Endodermal cell (in vitro differentiated cells): ENCODE measurements at regions not wholly inside any gene's neighbourhood (a gene's known extent, or its start where the extent isn't known, plus 50 kb on each side); places are given as distances from the start of the nearest gene placed in this dataset.

Experiments used
- DNase-seq: peaks from one replicate; pipeline ENCODE4 v3.0.0-alpha.2; 2017
- H3K27ac ChIP-seq: 2 replicates; pipeline ENCODE4 v1.5.1; 2013; ENCODE audit warnings: mild to moderate bottlenecking, low read depth, low read length, moderate library complexity
- H3K27me3 ChIP-seq: 2 replicates; pipeline ENCODE4 v1.6.1; 2013; ENCODE audit warnings: mild to moderate bottlenecking, low read length, moderate library complexity; ENCODE audit not compliant: insufficient read depth, control insufficient read depth, poor library complexity, severe bottlenecking
- H3K36me3 ChIP-seq: 2 replicates; pipeline ENCODE4 v1.7.0; 2013; ENCODE audit warnings: mild to moderate bottlenecking, low read length, moderate library complexity; ENCODE audit not compliant: control insufficient read depth, insufficient read depth
- H3K4me1 ChIP-seq: one replicate; pipeline ENCODE4 v1.7.0; 2013; ENCODE audit warnings: low read length; ENCODE audit not compliant: control insufficient read depth, insufficient read depth
- H3K4me3 ChIP-seq: 2 replicates; pipeline ENCODE4 v1.5.1; 2013; ENCODE audit warnings: mild to moderate bottlenecking, low read length, moderate library complexity
- H3K9ac ChIP-seq: 2 replicates; pipeline ENCODE4 v1.6.1; 2013; ENCODE audit warnings: mild to moderate bottlenecking, low read length, moderate library complexity; ENCODE audit not compliant: poor library complexity, severe bottlenecking; ENCODE audit errors: extremely low read depth
- H3K9me3 ChIP-seq: 2 replicates; pipeline ENCODE4 v1.6.1; 2013; ENCODE audit warnings: mild to moderate bottlenecking, low read length, moderate library complexity; ENCODE audit not compliant: control insufficient read depth
- H3K27ac Mint-ChIP-seq: 2 replicates; pipeline ENCODE4 v1.8.0; 2020; ENCODE audit warnings: mixed read lengths
- H3K27me3 Mint-ChIP-seq: 2 replicates; pipeline ENCODE4 v1.8.0; 2021; ENCODE audit warnings: mild to moderate bottlenecking, mixed read lengths; ENCODE audit not compliant: insufficient read depth
- H3K36me3 Mint-ChIP-seq: 2 replicates; pipeline ENCODE4 v1.8.0; 2020; ENCODE audit warnings: low read depth, mixed read lengths
- H3K4me1 Mint-ChIP-seq: 2 replicates; pipeline ENCODE4 v1.8.0; 2020; ENCODE audit warnings: mixed read lengths
- H3K4me3 Mint-ChIP-seq: 2 replicates; pipeline ENCODE4 v1.8.0; 2020; ENCODE audit warnings: mild to moderate bottlenecking, moderate library complexity, mixed read lengths
- H3K9me3 Mint-ChIP-seq: 2 replicates; pipeline ENCODE4 v1.8.0; 2020; ENCODE audit warnings: mild to moderate bottlenecking, mixed read lengths
- WGBS, 2 experiments: methylation state at CpG; one replicate each; pipeline versions ENCODE4 v1.1.5 to v1.1.7; 2013; ENCODE audit warnings: missing lambda C conversion rate in 2 of 2, mixed read lengths in 1 of 2; ENCODE audit not compliant: insufficient coverage in 1 of 2, insufficient read length in 1 of 2; 5-methylcytosine and 5-hydroxymethylcytosine counted together
- TF ChIP-seq, protein P1 (sequence below): fragments of 200-600 bp; sonication (generic); conservative IDR thresholded peaks from 2 replicates; pipeline ENCODE4 v1.5.0; 2021; ENCODE audit warnings: antibody characterized with exemption, mild to moderate bottlenecking

DNA sequence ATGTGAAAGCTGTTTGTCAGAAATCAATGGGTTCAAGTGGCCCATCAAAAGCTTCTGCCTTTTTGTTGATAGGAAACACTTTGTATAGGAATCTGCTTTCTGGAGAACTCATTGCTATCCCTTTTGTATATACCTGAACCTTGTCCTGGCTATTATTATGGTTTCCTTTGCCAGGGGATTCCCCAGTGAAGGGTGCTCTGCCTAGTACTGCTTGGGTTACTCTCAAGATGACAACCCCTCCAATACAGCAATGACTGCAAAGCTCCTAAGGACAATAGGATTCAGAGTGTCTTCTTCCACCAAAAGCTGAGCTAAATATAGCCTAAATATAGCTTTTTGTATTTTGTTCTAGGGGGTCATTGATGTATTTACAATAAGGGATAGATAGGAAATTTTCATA, 54.0 kb upstream of the PTPRK start:
- Histone ChIP-seq H3K27ac (no peak overlapping the region), H3K27me3 (peaks cover 47% of the 10 kb centered on the region), H3K36me3 (no peaks in the 10 kb centered on the region), H3K4me1 (peaks cover 6% of the 10 kb centered on the region), H3K4me3 (no peak overlapping the region), H3K9me3 (no peaks in the 10 kb centered on the region), H3K9ac (no peak overlapping the region)
- no peak overlapping the region for H3K27ac Mint-ChIP-seq
- H3K9me3 Mint-ChIP-seq = no peaks in the 10 kb centered on the region
- H3K27me3 Mint-ChIP-seq = peaks cover 55% of the 10 kb centered on the region
- no peak overlapping the region for H3K4me3 Mint-ChIP-seq
- TF ChIP-seq, protein P1, sequence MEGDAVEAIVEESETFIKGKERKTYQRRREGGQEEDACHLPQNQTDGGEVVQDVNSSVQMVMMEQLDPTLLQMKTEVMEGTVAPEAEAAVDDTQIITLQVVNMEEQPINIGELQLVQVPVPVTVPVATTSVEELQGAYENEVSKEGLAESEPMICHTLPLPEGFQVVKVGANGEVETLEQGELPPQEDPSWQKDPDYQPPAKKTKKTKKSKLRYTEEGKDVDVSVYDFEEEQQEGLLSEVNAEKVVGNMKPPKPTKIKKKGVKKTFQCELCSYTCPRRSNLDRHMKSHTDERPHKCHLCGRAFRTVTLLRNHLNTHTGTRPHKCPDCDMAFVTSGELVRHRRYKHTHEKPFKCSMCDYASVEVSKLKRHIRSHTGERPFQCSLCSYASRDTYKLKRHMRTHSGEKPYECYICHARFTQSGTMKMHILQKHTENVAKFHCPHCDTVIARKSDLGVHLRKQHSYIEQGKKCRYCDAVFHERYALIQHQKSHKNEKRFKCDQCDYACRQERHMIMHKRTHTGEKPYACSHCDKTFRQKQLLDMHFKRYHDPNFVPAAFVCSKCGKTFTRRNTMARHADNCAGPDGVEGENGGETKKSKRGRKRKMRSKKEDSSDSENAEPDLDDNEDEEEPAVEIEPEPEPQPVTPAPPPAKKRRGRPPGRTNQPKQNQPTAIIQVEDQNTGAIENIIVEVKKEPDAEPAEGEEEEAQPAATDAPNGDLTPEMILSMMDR = no peak
- no peak for DNase-seq
- H3K4me1 Mint-ChIP-seq = peaks cover 23% of the 10 kb centered on the region
- H3K36me3 Mint-ChIP-seq = no peaks in the 10 kb centered on the region

DNA sequence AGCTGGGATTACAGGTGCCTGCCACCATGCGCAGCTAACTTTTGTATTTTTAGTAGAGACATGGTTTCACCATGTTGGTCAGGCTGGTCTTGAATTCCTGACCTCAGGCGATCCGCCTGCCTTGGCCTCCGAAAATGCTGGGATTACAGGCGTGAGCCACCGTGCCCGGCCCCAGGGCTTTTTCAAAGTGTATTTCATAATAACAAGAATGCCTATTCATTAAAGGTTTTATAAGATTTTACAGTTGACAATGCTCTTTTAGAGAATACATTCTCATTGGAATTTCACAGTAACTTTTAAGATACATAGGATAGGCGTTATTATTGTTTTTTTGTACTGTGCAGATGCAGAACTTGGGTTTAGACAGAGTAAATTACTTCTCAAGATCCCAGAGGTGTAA, 52.6 kb upstream of the PTPRK start:
- H3K4me1 Mint-ChIP-seq = peaks cover 23% of the 10 kb centered on the region
- H3K9me3 Mint-ChIP-seq = no peaks in the 10 kb centered on the region
- Histone ChIP-seq H3K9me3 (no peaks in the 10 kb centered on the region), H3K4me1 (peaks cover 6% of the 10 kb centered on the region), H3K4me3 (no peak overlapping the region), H3K27me3 (peaks cover 36% of the 10 kb centered on the region), H3K36me3 (no peaks in the 10 kb centered on the region), H3K9ac (no peak overlapping the region), H3K27ac (no peak overlapping the region)
- H3K36me3 Mint-ChIP-seq = no peaks in the 10 kb centered on the region
- H3K4me3 Mint-ChIP-seq = no peak overlapping the region
- H3K27me3 Mint-ChIP-seq = peaks cover 49% of the 10 kb centered on the region
- 91 to 100% methylated on average over 2 to 8 of the region's 8 CpGs for WGBS, 2 experiments
- H3K27ac Mint-ChIP-seq = no peak overlapping the region
- DNase-seq = no peak
- TF ChIP-seq, protein P1 = no peak

DNA sequence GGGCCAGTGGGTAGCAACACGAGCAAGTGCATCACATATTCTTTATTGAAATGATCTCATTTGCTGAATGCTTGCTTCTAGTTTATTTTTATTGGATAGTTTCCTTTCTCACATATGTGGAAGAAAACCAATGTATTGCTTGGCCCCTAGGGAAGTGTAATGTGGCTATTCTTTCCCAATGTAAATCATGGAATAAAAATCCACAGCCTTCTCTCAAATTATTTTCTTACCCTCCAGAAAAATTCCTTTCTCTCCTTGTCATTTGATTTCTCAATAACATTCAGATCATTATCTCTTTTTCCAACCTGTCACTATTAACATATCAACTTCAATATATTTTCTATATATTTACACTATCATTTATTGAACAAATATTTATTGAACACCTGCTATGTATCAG, 51.9 kb upstream of the PTPRK start:
- no peaks in the 10 kb centered on the region for H3K36me3 ChIP-seq
- Mint-ChIP-seq H3K9me3 (no peaks in the 10 kb centered on the region), H3K4me1 (peaks cover 23% of the 10 kb centered on the region), H3K27me3 (peaks cover 41% of the 10 kb centered on the region), H3K36me3 (no peaks in the 10 kb centered on the region), H3K4me3 (no peak overlapping the region), H3K27ac (no peak overlapping the region)
- H3K27me3 ChIP-seq = peaks cover 29% of the 10 kb centered on the region
- H3K9me3 ChIP-seq = no peaks in the 10 kb centered on the region
- no peak for DNase-seq
- peaks cover 6% of the 10 kb centered on the region for H3K4me1 ChIP-seq
- no peak overlapping the region for H3K27ac ChIP-seq
- TF ChIP-seq, protein P1 = no peak
- no peak overlapping the region for H3K4me3 ChIP-seq
- 100% methylated on average over 1 of the region's 1 CpG for WGBS, 2 experiments
- H3K9ac ChIP-seq = no peak overlapping the region
